Cardiac fibroblast (primary cell): ENCODE measurements at regions not wholly inside any gene's neighbourhood (a gene's known extent, or its start where the extent isn't known, plus 50 kb on each side); places are given as distances from the start of the nearest gene placed in this dataset.
A peak's percentile ranks its signal among the peaks of the same experiment; 100 is the strongest.

Source experiments
- DNase-seq, 2 donors: peaks; one replicate each; pipeline versions ENCODE4 v3.0.0 to v3.0.0-alpha.2; 2010; ENCODE audit warnings: low read depth in 2 of 2
- H3K4me3 ChIP-seq, 2 donors: replicated peaks in 1 of 2; 1 replicate in 1 of 2; 2 replicates in 1 of 2; pipeline ENCODE4 v1.5.1; 2011; ENCODE audit warnings: low read depth in 2 of 2, low read length in 2 of 2, mild to moderate bottlenecking in 2 of 2, moderate library complexity in 1 of 2
- TF ChIP-seq, protein P1 (sequence below): IDR thresholded peaks from one replicate; pipeline ENCODE4 v1.5.1; 2011; ENCODE audit warnings: low read depth, mild to moderate bottlenecking, low read length, inconsistent platforms

DNA sequence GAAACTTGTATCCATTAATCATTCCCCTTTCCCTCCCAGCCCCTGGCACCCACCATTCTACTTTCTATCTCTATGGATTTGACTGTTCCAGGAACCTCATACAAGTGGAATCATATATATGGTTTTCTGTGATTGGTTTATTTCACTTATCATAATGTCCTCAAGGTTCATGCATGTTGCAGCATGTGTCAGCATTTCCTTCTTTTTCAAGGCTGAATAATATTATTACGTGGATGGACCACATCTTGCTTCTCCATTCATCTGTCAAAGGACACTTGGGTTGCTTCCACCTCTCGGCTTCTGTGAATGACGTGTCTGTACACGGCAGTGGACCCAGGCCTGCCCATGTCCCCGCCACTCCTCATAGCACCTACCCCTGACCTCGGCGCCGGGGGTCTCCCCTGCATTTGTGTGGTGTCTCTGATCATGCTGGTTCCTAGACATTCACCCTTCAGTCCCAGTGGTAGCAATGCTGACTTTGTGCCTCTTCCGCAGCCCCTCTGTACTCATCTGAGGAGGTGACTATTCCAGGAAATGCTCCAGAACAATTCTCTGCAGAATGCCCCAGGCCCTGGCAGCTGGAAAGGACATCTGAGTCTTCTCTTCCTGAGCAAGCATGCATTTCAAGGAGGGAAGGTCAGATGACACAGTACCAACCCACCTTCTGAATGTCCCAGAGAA is 136.9 kb downstream of the PSMG1 start:
- DNase-seq: no peak
- no peak overlapping the region for H3K4me3 ChIP-seq
- TF ChIP-seq, protein P1, sequence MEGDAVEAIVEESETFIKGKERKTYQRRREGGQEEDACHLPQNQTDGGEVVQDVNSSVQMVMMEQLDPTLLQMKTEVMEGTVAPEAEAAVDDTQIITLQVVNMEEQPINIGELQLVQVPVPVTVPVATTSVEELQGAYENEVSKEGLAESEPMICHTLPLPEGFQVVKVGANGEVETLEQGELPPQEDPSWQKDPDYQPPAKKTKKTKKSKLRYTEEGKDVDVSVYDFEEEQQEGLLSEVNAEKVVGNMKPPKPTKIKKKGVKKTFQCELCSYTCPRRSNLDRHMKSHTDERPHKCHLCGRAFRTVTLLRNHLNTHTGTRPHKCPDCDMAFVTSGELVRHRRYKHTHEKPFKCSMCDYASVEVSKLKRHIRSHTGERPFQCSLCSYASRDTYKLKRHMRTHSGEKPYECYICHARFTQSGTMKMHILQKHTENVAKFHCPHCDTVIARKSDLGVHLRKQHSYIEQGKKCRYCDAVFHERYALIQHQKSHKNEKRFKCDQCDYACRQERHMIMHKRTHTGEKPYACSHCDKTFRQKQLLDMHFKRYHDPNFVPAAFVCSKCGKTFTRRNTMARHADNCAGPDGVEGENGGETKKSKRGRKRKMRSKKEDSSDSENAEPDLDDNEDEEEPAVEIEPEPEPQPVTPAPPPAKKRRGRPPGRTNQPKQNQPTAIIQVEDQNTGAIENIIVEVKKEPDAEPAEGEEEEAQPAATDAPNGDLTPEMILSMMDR: no peak

DNA sequence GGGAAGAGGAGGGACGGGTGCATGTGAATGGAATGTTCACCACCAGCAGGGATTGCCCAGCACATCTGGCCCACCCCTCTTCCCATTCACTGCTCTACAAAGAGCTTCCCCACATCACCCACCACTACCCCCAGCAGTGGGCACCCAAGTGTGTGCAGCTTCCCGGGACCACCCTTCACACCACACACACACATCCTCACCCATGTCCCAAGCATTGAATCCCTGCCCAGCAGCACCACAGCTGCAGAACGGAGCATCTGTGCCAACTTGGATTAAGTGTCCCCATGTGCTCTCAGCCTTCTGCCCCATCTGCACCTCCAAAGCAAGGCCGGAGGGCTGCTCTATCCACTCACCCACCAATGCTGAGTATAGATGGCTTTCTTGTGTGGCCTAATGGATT is 141.4 kb downstream of the PSMG1 start:
- DNase-seq: no peak
- TF ChIP-seq, protein P1: no peak
- H3K4me3 ChIP-seq: no peak overlapping the region

DNA sequence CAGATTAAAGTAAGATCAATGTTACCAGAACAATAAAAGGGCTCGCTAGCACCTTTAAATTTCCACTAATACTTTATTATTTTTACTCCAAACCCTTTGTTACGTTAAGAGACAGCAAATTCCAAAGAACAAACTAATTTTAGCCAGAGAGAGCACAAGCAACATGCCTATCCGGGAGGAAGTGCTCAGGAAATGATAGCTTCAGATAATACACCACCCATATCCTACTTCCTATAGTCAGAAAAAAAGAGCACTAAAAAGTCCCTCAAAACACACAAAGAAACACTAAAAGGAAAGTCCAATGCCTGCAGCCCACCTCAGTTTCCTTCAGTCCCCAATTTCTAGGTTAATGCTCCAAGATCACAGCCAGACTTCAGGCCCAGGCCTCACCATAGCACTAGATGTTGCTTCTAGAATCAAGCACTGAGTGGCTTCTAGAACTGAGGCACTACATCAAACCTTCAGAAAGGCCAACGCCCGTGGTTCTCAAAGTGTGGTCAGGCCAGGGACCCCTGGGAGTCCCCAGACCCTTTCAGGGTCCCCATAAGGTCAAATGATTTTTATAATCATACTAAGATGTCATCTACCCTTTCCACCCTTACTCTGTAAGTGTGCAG is 142.6 kb downstream of the PSMG1 start:
- no peak overlapping the region for H3K4me3 ChIP-seq
- DNase-seq: peak; percentile 17 to 57
- TF ChIP-seq, protein P1: no peak

DNA sequence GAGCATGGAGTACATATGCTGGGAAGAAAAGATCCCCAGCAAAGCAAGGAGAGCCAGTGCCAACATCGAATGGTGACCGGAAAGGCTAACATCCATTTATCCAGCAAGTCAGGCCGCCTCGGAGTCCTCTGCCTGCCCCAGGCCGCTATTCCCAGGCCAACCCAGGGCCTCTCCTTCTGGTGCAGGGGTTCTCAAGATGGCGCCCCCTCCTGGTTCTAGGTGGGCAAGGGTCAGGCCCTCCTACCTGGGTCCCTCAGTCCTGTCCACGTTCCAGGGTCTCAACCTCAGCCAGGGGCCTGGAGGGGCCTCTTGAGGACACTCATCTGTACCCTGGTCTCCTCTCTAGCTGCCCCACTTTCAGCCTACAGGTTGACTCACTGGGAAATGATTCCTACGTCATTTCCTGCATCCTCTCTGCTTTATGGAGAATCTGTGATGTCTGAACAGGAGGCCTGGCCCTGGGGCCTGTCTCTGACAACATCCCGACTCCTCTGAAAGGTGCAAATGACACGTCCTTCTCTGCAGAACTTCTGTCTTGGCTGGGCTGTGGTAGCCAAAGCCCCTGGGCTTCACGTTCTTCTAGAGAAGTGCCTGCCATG is 145.3 kb downstream of the PSMG1 start:
- peak in 1 of 2 donors; percentile 50 for DNase-seq
- TF ChIP-seq, protein P1: no peak
- H3K4me3 ChIP-seq: no peak overlapping the region

DNA sequence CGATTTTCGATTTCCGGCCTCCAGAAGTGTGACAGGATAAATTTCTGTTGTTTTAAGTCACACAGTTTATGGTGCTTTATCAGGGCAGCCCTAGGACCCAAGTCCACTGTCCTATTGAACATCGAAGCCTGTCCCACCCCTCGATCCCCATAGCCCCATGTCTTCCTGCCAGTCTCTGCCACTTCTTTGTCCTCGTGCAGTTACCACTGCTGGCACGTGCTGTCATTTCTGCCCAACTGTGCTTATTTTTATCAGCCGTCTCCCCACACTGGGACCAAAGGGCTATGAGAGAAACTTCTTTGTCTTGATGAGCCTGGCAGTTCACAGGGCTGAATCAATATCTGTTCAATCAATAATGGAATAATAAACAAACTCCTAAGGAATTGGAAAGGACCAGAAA is 146.7 kb downstream of the PSMG1 start:
- TF ChIP-seq, protein P1: no peak
- no peak for DNase-seq
- H3K4me3 ChIP-seq: no peak overlapping the region

DNA sequence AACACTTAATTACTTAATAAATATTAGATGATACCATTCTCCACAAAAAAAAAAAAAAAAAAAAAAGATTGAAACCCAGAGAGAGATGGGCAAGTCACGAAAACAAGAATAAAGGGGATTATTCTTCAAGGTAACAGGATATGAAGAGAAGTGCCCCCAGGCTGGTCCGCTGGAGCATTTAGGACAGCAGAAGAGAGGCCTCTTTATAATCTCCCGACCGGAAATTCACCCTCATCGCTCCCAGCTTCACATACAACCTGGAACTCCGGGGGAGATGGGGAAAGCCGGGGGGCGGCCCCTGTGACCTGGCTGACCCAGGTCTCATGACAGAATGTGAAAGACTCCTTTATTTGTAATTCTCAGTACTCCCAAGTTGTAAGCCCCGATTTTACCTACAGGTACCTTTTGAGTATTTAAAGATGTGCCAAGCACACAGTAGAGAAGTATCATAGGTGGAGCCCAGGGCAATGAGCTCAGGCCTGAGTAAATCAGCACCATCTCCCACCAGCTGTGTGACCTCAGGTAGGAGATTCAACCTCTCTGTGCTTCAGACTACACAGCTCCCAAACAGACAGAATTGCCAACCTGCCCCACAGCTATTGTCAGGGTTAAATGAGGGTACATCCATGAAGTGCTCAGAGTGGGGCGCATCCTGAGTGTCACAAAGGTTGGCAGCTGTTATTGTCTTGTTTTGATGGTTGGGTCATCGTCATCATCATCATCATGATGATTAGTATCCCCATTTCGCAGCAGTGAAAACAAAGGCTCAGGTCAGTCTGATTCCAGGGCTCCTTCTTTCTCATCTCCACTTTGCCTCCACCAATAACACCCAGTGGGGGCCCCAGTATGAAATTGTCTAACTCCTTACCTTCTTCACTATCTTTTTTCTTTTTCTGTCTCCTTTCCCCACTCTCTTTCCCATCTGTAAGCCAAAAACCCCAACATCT is 148.4 kb downstream of the PSMG1 start:
- TF ChIP-seq, protein P1: no peak
- DNase-seq: no peak
- no peak overlapping the region for H3K4me3 ChIP-seq
